Adrenal gland (tissue), 9 donors: ENCODE measurements at regions not wholly inside any gene's neighbourhood (a gene's known extent, or its start where the extent isn't known, plus 50 kb on each side); places are given as distances from the start of the nearest gene placed in this dataset.

Experiments
- DNase-seq, 7 donors: peaks; one replicate each; pipeline ENCODE4 v3.0.0-alpha.2; 2019 to 2020
- H3K27ac ChIP-seq, 5 donors: fragments of 200-600 bp; sonication (generic) in 4 of 5; 1 replicate in 3 of 5; 2 replicates in 2 of 5; pipeline versions ENCODE4 v1.5.1 to v1.8.0; 2016 to 2020; ENCODE audit warnings: mild to moderate bottlenecking in 1 of 5
- H3K27me3 ChIP-seq: fragments of 200-600 bp; 2 replicates; pipeline ENCODE4 v1.8.0; 2021
- H3K36me3 ChIP-seq, 2 donors: fragments of 200-600 bp; replicated peaks in 1 of 2; 1 replicate in 1 of 2; 2 replicates in 1 of 2; pipeline versions ENCODE4 v1.5.1 to v1.8.0; 2018 to 2022
- H3K4me1 ChIP-seq, 2 donors: fragments of 200-600 bp; replicated peaks in 1 of 2; 1 replicate in 1 of 2; 2 replicates in 1 of 2; pipeline versions ENCODE4 v1.5.1 to v1.8.0; 2018 to 2021
- H3K4me3 ChIP-seq, 4 donors: fragments of 200-600 bp; sonication (generic) in 3 of 4; one replicate each; pipeline ENCODE4 v1.5.1; 2016 to 2018
- H3K9me3 ChIP-seq, 3 donors: fragments of 200-600 bp; sonication (generic) in 1 of 3; replicated peaks in 1 of 3; 1 replicate in 2 of 3; 2 replicates in 1 of 3; pipeline versions ENCODE4 v1.5.1 to v1.8.0; 2016 to 2021
- POLR2A ChIP-seq, 2 donors: fragments of 450-650 bp; IDR thresholded peaks; one replicate each; pipeline ENCODE4 v1.6.1; 2017; ENCODE audit warnings: antibody characterized with exemption in 2 of 2, mild to moderate bottlenecking in 2 of 2, moderate library complexity in 1 of 2
- WGBS, 4 donors: extraction: QIAGEN DNeasy Blood & Tissue Kit in 2 of 4; methylation state at CpG; one replicate each; pipeline versions ENCODE4 v1.1.5 to v1.1.7; 2013 to 2017; 5-methylcytosine and 5-hydroxymethylcytosine counted together
- intact Hi-C, 2 donors: fragments of 100-400 bp; cut with DNase I; formaldehyde crosslinking; loops; one replicate each; pipeline versions ENCODE4 v1.14.1 to v1.15.0; 2022 to 2023
- TF ChIP-seq, protein P1 (sequence below), 6 experiments: fragments of 450-650 bp in 4 of 6; fragments of 200-600 bp in 2 of 6; sonication (generic) in 1 of 6; IDR thresholded peaks; 1 replicate in 5 of 6; 2 replicates in 1 of 6; pipeline versions ENCODE4 v1.5.1 to v1.8.0; 2016 to 2021; ENCODE audit warnings: antibody characterized with exemption in 6 of 6, mild to moderate bottlenecking in 2 of 6, moderate library complexity in 1 of 6
- donor health status: healthy with polysubstance abuse.
- donor health status: Bipolar disorder and iron deficiency.
- donor health status: DM: yes; HTN: yes; CAD: no.
- donor health status: DM: no; HTN: no; CAD: no.
- donor health status: DM: no; HTN: no; CAD: no.

DNA sequence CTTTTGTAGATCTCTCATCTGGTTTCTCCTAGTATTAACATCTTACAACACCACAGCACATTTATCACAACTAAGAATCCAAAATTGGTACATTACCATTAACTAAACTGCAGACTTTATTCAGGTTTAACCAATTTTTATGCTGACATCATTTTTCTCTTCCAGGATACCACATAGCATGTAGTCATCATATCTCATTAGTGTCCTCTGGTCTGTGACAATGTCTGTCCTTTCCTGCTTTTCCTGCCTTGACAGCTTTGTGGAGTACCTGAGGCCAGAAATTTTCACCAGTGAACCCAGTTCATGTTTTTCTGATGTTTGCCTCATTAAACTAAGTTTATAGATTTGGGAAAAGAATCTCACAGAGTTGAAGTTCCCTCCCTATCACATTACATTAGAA lies 294.7 kb upstream of the TNC start:
- Histone ChIP-seq H3K9me3 (no peaks in the 10 kb centered on the region), H3K36me3 (no peaks in the 10 kb centered on the region), H3K4me3 (no peak overlapping the region), H3K27me3 (no peaks in the 10 kb centered on the region), H3K4me1 (no peaks in the 10 kb centered on the region), H3K27ac (no peak overlapping the region)
- TF ChIP-seq, protein P1, sequence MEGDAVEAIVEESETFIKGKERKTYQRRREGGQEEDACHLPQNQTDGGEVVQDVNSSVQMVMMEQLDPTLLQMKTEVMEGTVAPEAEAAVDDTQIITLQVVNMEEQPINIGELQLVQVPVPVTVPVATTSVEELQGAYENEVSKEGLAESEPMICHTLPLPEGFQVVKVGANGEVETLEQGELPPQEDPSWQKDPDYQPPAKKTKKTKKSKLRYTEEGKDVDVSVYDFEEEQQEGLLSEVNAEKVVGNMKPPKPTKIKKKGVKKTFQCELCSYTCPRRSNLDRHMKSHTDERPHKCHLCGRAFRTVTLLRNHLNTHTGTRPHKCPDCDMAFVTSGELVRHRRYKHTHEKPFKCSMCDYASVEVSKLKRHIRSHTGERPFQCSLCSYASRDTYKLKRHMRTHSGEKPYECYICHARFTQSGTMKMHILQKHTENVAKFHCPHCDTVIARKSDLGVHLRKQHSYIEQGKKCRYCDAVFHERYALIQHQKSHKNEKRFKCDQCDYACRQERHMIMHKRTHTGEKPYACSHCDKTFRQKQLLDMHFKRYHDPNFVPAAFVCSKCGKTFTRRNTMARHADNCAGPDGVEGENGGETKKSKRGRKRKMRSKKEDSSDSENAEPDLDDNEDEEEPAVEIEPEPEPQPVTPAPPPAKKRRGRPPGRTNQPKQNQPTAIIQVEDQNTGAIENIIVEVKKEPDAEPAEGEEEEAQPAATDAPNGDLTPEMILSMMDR (IDR thresholded peaks at IDR 0.05), result no peak
- no peak for TF ChIP-seq POLR2A (IDR thresholded peaks at IDR 0.05)
- no peak for DNase-seq
- intact Hi-C loops, result no loop called here

DNA sequence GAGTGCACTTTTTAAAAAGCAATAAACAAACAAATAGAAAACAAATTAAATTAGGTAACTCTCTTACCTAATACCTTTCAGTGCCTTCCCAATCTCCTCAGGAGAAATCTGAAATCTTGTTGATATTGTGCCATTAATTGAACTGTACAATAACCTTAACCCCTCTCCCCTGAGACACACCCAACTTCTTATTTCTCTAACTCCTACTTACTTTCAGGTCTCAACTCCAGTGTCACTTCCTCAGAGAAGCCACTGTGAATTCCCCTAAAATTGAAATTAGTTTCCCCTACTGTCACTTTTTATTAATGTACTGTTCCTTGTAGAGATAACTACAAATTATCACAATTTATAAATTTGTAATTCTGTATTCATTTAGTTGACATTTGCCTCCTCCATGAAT lies 295.3 kb upstream of the TNC start:
- TF ChIP-seq, protein P1 (IDR thresholded peaks at IDR 0.05), result no peak
- no peak for TF ChIP-seq POLR2A (IDR thresholded peaks at IDR 0.05)
- Histone ChIP-seq H3K4me1 (no peaks in the 10 kb centered on the region), H3K4me3 (no peak overlapping the region), H3K27ac (no peak overlapping the region), H3K27me3 (no peaks in the 10 kb centered on the region), H3K9me3 (no peaks in the 10 kb centered on the region), H3K36me3 (no peaks in the 10 kb centered on the region)
- DNase-seq, result no peak
- intact Hi-C loops, result no loop called here

DNA sequence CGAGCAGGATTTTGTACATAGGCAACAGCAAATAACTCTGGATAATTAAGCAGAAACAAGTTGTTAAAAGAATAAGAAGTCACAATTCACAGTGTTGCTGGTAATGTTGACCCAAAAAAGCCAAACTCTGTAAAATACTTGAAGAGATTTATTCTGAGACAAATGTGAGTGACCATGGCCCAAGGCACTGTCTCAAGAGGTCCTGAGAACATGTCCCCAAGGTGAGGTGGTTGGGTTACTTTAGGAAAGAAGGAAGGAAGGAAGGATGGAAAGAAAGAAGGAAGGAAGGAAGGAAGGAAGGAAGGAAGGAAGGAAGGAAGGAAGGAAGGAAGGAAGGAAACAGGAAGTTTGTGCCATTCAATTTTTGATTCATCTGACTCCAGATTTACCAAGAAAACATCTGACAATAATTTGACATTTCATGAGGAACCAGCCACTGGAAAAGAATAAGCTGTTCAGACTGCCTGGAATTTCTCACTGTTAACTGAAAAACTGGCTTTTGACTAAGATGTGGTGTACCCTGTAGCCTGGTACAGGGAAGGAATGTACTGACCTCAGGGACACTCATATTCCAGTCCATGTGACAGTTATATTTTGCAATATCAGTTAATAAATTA lies 295.9 kb upstream of the TNC start:
- H3K27ac ChIP-seq, result no peak overlapping the region
- no peak for DNase-seq
- intact Hi-C loops, result no loop called here
- H3K4me1 ChIP-seq, result no peaks in the 10 kb centered on the region
- H3K27me3 ChIP-seq, result no peaks in the 10 kb centered on the region
- H3K9me3 ChIP-seq, result no peaks in the 10 kb centered on the region
- no peak overlapping the region for H3K4me3 ChIP-seq
- WGBS, 4 donors, result 41 to 64% (median 52%) methylated on average over 1 of the region's 1 CpG
- TF ChIP-seq, protein P1 (IDR thresholded peaks at IDR 0.05), result no peak
- no peak for TF ChIP-seq POLR2A (IDR thresholded peaks at IDR 0.05)
- H3K36me3 ChIP-seq, result no peaks in the 10 kb centered on the region

DNA sequence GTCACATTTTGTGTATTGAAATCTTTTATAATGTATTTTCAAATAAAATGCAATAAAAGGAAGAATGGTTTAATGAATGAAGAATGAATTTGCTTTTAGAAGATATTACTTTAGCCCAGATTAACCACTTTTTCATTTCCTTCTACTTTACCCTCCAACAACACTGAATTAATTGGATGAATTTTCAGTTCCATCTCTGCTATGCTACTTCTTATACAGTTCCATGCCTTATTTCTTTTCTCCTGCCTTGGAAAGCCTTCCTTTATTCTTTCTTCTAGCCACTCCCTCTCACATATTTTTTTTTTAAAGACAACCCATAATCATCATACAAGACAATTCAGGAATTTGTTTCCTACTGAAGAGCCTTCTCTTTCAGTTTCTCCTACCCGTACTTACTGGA lies 296.6 kb upstream of the TNC start:
- no peak for DNase-seq
- Histone ChIP-seq H3K27ac (no peak overlapping the region), H3K4me1 (no peaks in the 10 kb centered on the region), H3K36me3 (no peaks in the 10 kb centered on the region), H3K27me3 (no peaks in the 10 kb centered on the region), H3K4me3 (no peak overlapping the region), H3K9me3 (no peaks in the 10 kb centered on the region)
- TF ChIP-seq POLR2A (IDR thresholded peaks at IDR 0.05), result no peak
- TF ChIP-seq, protein P1 (IDR thresholded peaks at IDR 0.05), result no peak
- intact Hi-C loops, result no loop called here
- 77 to 91% (median 82%) methylated on average over 1 of the region's 1 CpG for WGBS, 4 donors
